ENCODE measurements at regions not wholly inside any gene's neighbourhood (a gene's known extent, or its start where the extent isn't known, plus 50 kb on each side); places are given as distances from the start of the nearest gene placed in this dataset.

DNA sequence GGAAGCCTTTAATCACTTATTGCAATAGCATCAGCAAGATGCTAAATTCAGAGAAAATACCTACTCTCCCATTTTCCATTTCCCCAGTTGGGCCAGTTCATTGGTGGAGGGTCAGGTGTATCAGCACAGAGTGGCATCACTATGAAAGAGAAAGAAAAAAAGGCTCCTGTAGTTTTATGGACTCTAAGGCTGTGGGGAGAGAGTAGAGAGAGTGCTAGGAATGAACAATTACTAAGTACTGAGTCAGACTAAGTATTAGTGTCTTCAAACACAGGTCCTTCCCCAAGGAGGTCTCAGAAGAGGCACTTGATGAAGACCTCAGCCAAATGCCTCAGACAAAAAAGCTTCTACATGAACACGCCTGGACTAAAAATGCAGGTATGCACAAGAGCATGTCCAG is 1061.9 kb downstream of the FSTL5 start:
- no CpG with 5 or more reads among the region's 1 CpG for WGBS, 2 experiments (ENCODE audit: extremely low coverage in 2 of 2, insufficient read length in 1 of 2)
- no peaks in the 10 kb centered on the region for H3K4me1 ChIP-seq (ENCODE audit: control insufficient read depth, insufficient read depth, low read length)
- H3K79me1 ChIP-seq (ENCODE audit: low read depth in 1 of 2, low read length in 2 of 2), result no peaks in the 10 kb centered on the region
- H4K20me1 ChIP-seq (ENCODE audit: insufficient read depth, low read length), result no peaks in the 10 kb centered on the region
- H2AK9ac ChIP-seq (replicated peaks; ENCODE audit: low read depth, low read length, poor library complexity), result no peak overlapping the region
- no peak overlapping the region for H3K4me3 ChIP-seq (ENCODE audit: insufficient read depth, low read depth, low read length)
- TF ChIP-seq, protein P1, sequence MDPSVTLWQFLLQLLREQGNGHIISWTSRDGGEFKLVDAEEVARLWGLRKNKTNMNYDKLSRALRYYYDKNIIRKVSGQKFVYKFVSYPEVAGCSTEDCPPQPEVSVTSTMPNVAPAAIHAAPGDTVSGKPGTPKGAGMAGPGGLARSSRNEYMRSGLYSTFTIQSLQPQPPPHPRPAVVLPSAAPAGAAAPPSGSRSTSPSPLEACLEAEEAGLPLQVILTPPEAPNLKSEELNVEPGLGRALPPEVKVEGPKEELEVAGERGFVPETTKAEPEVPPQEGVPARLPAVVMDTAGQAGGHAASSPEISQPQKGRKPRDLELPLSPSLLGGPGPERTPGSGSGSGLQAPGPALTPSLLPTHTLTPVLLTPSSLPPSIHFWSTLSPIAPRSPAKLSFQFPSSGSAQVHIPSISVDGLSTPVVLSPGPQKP (IDR thresholded peaks at IDR 0.05; ENCODE audit: borderline replicate concordance, low read depth, low read length), result no peak
- TF ChIP-seq, protein P2, sequence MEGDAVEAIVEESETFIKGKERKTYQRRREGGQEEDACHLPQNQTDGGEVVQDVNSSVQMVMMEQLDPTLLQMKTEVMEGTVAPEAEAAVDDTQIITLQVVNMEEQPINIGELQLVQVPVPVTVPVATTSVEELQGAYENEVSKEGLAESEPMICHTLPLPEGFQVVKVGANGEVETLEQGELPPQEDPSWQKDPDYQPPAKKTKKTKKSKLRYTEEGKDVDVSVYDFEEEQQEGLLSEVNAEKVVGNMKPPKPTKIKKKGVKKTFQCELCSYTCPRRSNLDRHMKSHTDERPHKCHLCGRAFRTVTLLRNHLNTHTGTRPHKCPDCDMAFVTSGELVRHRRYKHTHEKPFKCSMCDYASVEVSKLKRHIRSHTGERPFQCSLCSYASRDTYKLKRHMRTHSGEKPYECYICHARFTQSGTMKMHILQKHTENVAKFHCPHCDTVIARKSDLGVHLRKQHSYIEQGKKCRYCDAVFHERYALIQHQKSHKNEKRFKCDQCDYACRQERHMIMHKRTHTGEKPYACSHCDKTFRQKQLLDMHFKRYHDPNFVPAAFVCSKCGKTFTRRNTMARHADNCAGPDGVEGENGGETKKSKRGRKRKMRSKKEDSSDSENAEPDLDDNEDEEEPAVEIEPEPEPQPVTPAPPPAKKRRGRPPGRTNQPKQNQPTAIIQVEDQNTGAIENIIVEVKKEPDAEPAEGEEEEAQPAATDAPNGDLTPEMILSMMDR (conservative IDR thresholded peaks at IDR 0.05; ENCODE audit: low read depth, low read length), result no peak
- TF ChIP-seq SMC3 (IDR thresholded peaks at IDR 0.05; ENCODE audit: low read depth, low read length) (no peak), RCOR1 (IDR thresholded peaks at IDR 0.05; ENCODE audit: insufficient replicate concordance, low read length) (no peak), MXI1 (IDR thresholded peaks at IDR 0.05; ENCODE audit: borderline replicate concordance, low read depth, low read length) (no peak), CEBPB (IDR thresholded peaks at IDR 0.05; ENCODE audit: low read depth, low read length) (no peak)
- TF ChIP-seq, protein P3, sequence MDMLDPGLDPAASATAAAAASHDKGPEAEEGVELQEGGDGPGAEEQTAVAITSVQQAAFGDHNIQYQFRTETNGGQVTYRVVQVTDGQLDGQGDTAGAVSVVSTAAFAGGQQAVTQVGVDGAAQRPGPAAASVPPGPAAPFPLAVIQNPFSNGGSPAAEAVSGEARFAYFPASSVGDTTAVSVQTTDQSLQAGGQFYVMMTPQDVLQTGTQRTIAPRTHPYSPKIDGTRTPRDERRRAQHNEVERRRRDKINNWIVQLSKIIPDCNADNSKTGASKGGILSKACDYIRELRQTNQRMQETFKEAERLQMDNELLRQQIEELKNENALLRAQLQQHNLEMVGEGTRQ (IDR thresholded peaks at IDR 0.05; ENCODE audit: low read depth, low read length), result no peak
- ChIA-PET POLR2A (ENCODE audit: unreplicated experiment) (no interaction called here), CTCF (no interaction called here)
- H3K9me1 ChIP-seq (ENCODE audit: insufficient read depth, low read length), result no peaks in the 10 kb centered on the region
- H3K56ac ChIP-seq (ENCODE audit: extremely low read depth, insufficient read depth, low read length), result no peak overlapping the region
- H3K4ac ChIP-seq (ENCODE audit: low read depth, low read length), result no peak overlapping the region
- H4K91ac ChIP-seq (ENCODE audit: insufficient read depth, low read depth, low read length), result no peak overlapping the region
- H2BK5ac ChIP-seq (ENCODE audit: low read depth, low read length, poor library complexity, severe bottlenecking), result no peak overlapping the region
- no peak overlapping the region for H2BK120ac ChIP-seq (ENCODE audit: low read depth, low read length)
- no peak overlapping the region for H3K18ac ChIP-seq (ENCODE audit: low read depth, low read length)
- H3K9ac ChIP-seq (ENCODE audit: low read depth, low read length), result no peak overlapping the region
- H2AFZ ChIP-seq (replicated peaks; ENCODE audit: low read length, poor library complexity), result no peak overlapping the region
- DNase-seq, result no peak
- H2BK15ac ChIP-seq (ENCODE audit: low read depth, low read length), result no peak overlapping the region
- no peak overlapping the region for H3K4me2 ChIP-seq (ENCODE audit: low read depth, low read length)
- no peak overlapping the region for H2BK20ac ChIP-seq (ENCODE audit: low read depth, low read length)
- no peak overlapping the region for H2AK5ac ChIP-seq (ENCODE audit: low read depth, low read length)
- H3K23ac ChIP-seq (ENCODE audit: low read depth, low read length), result no peak overlapping the region
- no peak overlapping the region for H3K27ac ChIP-seq (ENCODE audit: insufficient read depth, low read length)
- dilution Hi-C loops (cut with HindIII; ENCODE audit: low sequenced_read_pairs, unreplicated experiment), result no loop called here
- no peak overlapping the region for H4K8ac ChIP-seq (ENCODE audit: low read depth in 2 of 2, low read length in 2 of 2)
- H3K14ac ChIP-seq (replicated peaks; ENCODE audit: low read depth, low read length), result no peak overlapping the region
- H3K36me3 ChIP-seq (ENCODE audit: control insufficient read depth, insufficient read depth, low read length), result no peaks in the 10 kb centered on the region
- no peak overlapping the region for H4K5ac ChIP-seq (ENCODE audit: low read depth, low read length)
- no TSS peak for BruUV-seq (replicated peaks)
- ATAC-seq (ENCODE audit: low read depth), result no peak
- in situ Hi-C loops (cut with MboI; ENCODE audit: low sequenced_read_pairs), result no loop called here
- intact Hi-C loops (cut with micrococcal nuclease), result no loop called here
- no peaks in the 10 kb centered on the region for H3K27me3 ChIP-seq (ENCODE audit: control insufficient read depth, insufficient read depth, low read length)
- peaks cover 4% of the 10 kb centered on the region for H3K9me3 ChIP-seq (ENCODE audit: control insufficient read depth, insufficient read depth, low read length)

Data from IMR-90 (cell line).